GM18517 (cell line): ENCODE measurements at regions not wholly inside any gene's neighbourhood (a gene's known extent, or its start where the extent isn't known, plus 50 kb on each side); places are given as distances from the start of the nearest gene placed in this dataset.
"Not testable (repeated sequence)": the region's sequence is repeated elsewhere in the genome, so short reads cannot be mapped to it uniquely, and the experiment has no call there.

ENCODE experiments used
- ATAC-seq: cut with Tn5 transposase; IDR thresholded peaks from one replicate; pipeline ENCODE4 v1.9.1; 2021; ENCODE audit warnings: mild to moderate bottlenecking, moderate library complexity; ENCODE audit not compliant: unreplicated experiment

DNA sequence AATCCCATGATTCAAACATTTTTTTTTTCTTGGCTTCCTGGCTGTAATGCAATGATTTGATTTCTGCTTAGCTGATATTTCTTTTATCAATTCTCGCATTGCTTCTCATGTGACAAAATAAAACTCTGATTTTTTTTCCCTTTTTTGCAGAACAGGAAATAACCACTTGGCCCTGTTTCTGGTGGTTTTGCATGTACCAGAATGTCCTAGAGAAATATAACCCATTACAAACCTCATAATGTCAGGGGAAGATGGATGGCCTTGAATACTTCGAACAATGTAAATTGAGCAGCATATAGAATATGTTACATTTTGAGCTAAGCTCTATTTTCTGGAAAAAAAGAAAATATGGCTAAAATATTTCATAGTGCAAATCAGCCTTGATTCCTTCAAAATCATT is 275.6 kb downstream of the RAP2B start:
- ATAC-seq: no peak

DNA sequence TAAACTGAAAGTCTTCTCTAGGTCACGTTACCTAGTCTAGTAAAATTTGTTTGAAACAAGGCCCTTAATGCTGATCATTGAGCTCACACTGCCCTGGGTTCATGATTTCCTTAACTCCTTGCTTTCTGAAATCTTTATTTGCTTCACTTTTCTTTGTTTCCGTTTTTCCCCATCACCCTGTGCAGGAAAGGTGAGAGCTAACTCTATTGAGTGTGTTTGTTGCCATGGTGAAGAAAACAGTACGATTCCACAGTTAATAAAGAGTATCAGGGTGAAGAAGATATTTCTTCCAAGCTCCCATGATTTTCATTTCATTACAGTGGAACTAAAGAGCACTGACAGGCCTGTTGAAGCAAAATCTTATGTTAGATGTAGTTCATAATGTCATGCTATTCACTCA is 276.2 kb downstream of the RAP2B start:
- ATAC-seq: no peak

DNA sequence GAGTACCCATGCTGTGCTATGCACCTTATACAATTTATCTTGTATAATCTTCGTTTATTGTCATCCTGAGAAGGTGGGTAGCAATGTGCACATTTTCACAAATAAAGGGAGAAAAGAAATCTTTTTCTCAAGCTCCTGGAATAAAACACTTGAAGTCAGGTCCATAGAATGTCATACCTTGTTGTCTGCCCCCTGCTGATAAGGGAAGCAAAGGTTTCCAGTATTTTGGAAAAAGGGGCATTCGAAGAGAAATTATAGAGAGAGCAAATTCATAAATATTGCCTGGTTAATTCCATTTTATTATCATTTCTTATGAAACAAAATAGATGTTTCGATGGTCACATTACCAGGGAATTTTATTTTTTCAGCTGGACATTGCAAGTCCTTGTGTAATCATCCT is 277.8 kb downstream of the RAP2B start:
- no peak for ATAC-seq

DNA sequence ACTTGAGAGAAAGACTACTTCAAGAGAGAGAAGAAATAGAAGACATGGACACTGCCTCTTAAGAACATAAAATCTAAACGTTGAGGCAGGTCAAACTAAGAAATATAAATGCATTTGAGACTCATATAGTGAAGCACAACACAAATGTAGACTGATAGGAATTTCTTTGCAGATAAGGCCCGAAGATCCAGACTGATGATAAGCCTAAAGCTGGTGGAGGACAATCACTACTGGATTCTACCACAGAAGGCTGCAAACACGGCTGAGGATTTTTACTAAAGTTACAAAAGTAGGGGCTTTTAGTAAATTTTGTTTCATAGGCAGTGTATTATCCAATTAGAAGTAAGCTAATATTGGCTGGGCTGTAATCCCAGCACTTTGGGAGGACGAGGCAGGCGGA is 278.3 kb downstream of the RAP2B start:
- no peak for ATAC-seq

- ATAC-seq: no peak
These were observed 280.4 kb downstream of the RAP2B start for GRCh38 chr3:153442386-153442785.

DNA sequence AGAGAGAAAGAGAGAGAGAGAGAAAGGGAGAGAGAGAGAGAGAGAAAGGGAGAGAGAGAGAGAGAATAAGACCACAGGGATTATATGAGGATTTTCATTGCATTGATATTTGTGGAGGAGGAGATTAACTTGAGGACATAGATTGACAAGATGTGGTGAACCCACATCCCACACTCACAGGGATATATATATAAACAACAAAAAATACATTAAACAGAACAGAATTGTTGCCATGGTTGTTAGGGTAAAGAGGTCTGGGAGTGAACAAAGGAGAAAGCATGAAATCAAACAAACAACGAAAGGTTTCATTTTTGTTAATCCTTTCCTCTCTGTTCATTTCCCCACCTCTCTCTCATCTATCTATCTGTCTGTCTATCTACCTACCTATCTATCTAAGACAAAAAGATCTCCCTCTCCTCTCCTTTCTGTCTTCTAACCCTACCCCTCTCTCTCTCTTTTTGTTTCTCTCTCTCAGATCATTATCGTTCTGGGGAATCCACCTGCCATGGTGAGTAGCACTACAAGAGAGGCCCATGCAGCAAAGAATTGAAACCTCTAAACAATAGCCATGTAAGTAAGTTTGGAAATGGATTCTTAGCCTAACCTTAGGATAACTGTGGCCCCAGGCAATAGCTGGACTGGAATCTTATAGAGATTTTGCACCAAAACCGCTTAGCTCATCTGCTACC is 280.9 kb downstream of the RAP2B start:
- no peak for ATAC-seq

- ATAC-seq: no peak
These were observed 281.9 kb downstream of the RAP2B start for GRCh38 chr3:153443961-153444360.

- no peak for ATAC-seq
These were observed 283.8 kb downstream of the RAP2B start for GRCh38 chr3:153445817-153446216.

- no peak for ATAC-seq
These were observed 286.3 kb downstream of the RAP2B start for GRCh38 chr3:153448151-153448829.

- no peak for ATAC-seq
These were observed 295.0 kb downstream of the RAP2B start for GRCh38 chr3:153456833-153457545.

DNA sequence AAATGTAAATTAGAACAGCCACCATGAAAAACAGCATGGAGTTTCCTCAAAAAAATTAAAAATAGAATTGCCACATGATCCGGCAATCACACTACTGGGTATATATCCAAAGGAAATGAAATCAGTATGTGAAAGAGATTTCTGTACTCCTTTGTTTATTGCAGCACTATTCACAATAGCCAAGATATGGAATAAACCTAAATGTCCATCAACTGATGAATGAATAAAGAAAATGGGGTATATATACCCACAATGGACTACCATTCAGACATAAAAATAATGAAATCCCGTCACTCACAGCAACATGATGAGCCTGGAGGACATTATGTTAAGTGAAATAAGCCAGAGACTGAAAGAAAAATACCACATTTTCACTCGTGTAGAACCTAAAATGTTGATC is 296.9 kb downstream of the RAP2B start:
- ATAC-seq: no peak

DNA sequence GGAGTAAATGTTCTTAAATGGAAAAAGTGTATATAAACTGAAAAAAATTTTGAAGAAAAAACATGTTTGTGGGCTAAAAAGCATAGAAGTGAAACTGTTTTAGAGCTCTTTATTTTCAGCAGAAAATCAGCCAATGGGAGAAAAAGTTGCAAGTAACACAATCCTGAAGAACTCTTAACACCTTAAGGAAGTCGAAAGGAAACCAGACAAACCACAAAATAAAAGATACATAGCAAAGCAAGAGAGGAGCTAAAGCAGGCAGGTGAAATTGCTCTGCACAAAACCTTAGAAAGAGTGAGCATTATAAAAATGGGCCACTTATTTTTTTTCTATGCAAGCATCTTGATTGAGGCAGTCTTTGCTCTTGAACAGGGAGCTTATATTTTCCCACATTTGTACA is 300.5 kb downstream of the RAP2B start:
- ATAC-seq: no peak

- no peak for ATAC-seq
These were observed 301.9 kb downstream of the RAP2B start for GRCh38 chr3:153463895-153464294.

DNA sequence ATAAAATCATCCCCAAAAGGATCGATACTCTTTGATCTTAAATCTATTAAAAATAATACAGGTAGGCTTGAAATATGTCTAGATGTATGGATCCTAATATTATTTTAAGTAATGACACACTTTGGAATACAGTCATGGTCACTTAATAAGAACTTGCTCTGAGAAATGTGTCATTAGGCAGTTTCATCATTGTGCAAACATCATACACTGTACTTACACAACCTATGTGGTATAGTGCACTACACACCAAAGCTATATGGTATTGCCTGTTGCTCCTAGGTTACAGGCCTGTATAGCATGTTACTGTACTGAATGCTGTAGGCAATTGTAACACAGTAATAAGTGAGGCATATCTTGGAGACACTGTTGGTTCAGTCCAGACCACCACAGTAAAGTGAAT is 307.1 kb downstream of the RAP2B start:
- no peak for ATAC-seq

DNA sequence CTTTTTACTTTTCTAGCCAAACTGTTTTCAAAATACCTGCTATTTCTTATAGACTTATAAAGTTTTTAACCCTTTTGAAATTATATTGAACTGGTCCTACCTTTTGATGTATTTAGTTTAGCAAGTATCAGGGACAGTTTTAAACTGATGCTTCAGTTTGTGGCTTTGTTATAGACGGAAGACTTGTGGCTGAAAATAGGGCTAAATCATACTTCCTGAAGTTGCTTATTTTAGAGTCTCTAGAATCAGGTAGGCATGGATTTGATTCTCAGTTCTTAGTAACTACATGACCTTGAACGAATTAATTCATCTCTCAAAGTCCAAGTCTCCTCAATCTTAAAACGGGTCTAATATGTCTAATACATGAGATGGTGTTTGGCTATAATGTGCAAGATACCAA is 322.8 kb downstream of the RAP2B start:
- ATAC-seq: no peak

DNA sequence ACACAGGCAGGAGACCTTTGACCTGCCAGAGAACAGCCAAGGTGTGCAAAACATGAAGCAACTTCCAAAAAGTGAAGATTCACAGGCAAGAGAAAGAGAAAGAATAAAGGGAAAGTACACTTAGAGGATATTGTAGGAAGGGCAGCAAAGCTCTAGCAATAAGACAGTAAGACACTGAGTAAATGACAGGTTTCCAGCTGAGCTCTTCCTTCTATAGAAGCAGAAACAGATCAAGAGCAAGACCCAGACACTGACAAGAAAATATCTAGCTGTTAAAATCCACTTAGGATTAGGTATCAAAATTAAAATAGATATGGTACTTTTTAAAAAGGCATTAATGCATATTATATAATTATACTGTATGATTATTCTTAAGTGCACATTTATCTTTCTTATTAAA is 333.4 kb downstream of the RAP2B start:
- ATAC-seq: no peak

DNA sequence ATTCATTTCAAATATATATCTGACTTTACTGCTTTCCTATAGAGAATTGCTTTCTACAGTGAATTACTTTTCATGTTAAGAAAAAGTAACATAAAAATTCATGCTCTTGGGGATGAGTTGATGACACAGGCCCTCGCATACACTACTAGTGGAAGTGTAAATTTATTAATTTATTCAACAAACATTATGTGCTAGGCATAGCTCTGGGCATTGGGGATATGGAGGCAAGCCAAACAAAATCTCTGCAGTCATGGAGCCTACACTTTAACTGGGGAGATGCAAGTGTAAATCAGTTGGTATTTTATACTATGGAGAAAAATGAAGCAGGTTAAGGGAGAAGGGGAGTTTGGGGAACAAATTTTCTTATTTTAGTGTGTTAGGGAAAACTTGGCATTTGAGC is 340.7 kb downstream of the RAP2B start:
- no peak for ATAC-seq

- no peak for ATAC-seq
These were observed 341.8 kb downstream of the RAP2B start for GRCh38 chr3:153503873-153504272.

DNA sequence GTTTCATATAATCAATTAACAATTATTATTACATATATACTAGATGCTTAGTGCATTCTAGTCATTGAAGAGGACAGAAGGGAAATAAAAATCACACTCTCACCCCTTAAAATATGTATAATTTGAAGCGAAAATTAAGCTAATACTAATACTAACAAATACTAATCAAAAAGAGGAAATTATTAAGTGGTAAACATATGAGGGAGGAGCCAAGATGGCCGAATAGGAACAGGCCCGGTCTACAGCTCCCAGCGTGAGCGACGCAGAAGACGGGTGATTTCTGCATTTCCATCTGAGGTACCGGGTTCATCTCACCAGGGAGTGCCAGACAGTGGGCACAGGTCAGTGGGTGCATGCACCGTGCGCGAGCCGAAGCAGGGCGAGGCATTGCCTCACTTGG is 344.2 kb downstream of the RAP2B start:
- not testable (repeated sequence) for ATAC-seq

DNA sequence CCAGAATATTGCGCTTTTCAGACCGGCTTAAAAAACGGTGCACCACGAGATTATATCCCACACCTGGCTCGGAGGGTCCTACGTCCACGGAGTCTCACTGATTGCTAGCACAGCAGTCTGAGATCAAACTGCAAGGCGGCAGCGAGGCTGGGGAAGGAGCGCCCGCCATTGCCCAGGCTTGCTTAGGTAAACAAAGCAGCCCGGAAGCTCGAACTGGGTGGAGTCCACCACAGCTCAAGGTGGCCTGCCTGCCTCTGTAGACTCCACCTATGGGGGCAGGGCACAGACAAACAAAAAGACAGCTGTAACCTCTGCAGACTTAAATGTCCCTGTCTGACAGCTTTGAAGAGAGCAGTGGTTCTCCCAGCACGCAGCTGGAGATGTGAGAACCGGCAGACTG is 344.7 kb downstream of the RAP2B start:
- not testable (repeated sequence) for ATAC-seq

- no peak for ATAC-seq
These were observed 351.2 kb downstream of the RAP2B start for GRCh38 chr3:153513236-153513635.

DNA sequence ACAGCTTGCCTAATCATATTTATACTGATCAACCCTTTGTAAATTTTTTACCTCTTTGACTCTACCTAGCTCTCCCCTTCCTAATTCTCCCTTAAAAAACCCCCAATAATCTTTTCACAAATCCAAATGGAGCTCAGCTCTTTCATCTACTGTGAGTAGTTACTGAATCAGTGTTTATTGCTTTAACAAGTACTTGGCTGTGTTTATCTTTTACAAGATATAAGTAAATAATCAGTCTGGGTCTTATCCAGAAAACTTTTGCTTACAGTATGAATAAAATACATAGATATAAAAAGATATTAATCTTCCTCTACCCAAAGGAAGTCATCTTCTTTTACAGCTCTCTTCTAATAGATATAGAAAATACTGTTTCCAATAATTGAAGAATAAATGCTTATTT is 366.4 kb downstream of the RAP2B start:
- ATAC-seq: no peak
